ENCODE measurements at regions not wholly inside any gene's neighbourhood (a gene's known extent, or its start where the extent isn't known, plus 50 kb on each side); places are given as distances from the start of the nearest gene placed in this dataset.

DNA sequence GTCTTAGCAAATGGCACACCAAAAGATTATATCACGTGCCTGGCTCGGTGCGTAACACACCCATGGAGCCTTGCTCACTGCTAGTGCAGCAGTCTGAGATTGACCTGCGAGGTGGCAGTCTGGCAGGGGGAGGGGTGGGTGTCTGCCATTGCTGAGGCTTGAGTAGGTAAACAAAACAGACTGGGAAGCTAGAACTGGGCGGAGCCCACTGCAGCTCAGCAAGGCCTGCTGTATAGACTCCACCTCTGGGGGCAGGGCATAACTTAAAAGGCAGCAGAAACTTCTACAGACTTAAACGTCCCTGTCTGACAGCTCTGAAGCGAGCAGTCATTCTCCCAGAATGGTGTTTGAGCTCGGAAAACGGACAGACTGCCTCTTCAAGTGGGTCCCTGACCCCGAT, 55.9 kb upstream of the FSHR start:
- no peak for DNase-seq (ENCODE audit: extremely low read depth, low read depth, low spot score)

DNA sequence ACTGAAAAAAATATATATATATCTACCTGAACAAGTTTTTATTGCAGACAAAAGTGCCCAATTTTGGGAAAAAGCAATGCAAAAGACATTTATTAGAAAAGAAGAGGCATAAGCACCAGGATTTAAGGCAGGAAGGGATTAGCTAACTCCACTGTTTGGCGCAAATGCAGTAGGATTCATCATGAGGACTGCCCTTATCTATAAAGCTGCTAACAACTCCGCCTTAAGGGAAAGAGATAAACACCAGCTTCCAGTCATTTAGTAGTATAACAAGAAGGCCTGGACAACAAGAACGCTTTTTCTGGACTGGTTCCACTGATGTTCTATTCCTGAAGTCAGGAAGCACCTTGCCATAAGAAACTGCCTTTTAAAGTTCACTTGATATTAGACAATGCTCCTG, 52.9 kb upstream of the FSHR start:
- no peak for DNase-seq (ENCODE audit: extremely low read depth, low read depth, low spot score)
